ENCODE measurements at regions not wholly inside any gene's neighbourhood (a gene's known extent, or its start where the extent isn't known, plus 50 kb on each side); places are given as distances from the start of the nearest gene placed in this dataset.

GRCh38 chrX:147376601-147377422 is 534.9 kb upstream of the FMR1 start:
- TF ChIP-seq CTCF (IDR thresholded peaks at IDR 0.05) (no peak), CBX2 (IDR thresholded peaks at IDR 0.05; ENCODE audit: borderline replicate concordance, low read depth) (no peak), RCOR1 (IDR thresholded peaks at IDR 0.05; ENCODE audit: low read depth, low read length) (no peak), RFX5 (IDR thresholded peaks at IDR 0.05) (no peak), GATA3 (IDR thresholded peaks at IDR 0.05; ENCODE audit: borderline replicate concordance) (no peak), SREBF2 (IDR thresholded peaks at IDR 0.05) (no peak), RAD21 (conservative IDR thresholded peaks at IDR 0.05 in 1 of 2, IDR thresholded peaks at IDR 0.05 in 1 of 2) (no peak), ELK1 (IDR thresholded peaks at IDR 0.05; ENCODE audit: low read depth, low read length) (no peak), CHD2 (IDR thresholded peaks at IDR 0.05; ENCODE audit: low read length, partially characterized antibody) (no peak), POLR2A (IDR thresholded peaks at IDR 0.05; ENCODE audit: low read length) (no peak), HOXA7 (CRISPR knock-in tag; IDR thresholded peaks at IDR 0.05) (no peak), JUN (IDR thresholded peaks at IDR 0.05) (no peak), CEBPB (IDR thresholded peaks at IDR 0.05) (no peak)
- TF ChIP-seq, protein P1, sequence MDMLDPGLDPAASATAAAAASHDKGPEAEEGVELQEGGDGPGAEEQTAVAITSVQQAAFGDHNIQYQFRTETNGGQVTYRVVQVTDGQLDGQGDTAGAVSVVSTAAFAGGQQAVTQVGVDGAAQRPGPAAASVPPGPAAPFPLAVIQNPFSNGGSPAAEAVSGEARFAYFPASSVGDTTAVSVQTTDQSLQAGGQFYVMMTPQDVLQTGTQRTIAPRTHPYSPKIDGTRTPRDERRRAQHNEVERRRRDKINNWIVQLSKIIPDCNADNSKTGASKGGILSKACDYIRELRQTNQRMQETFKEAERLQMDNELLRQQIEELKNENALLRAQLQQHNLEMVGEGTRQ (IDR thresholded peaks at IDR 0.05): no peak
